ENCODE measurements at regions not wholly inside any gene's neighbourhood (a gene's known extent, or its start where the extent isn't known, plus 50 kb on each side); places are given as distances from the start of the nearest gene placed in this dataset.

GRCh38 chr18:45207328-45207727 is 407.9 kb upstream of the SLC14A2 start:
- ChIA-PET CTCF (interaction anchor here (1.3 kb wide), 1 partner anchor 529 kb away, joined by 4 read pairs; no protein-coding TSS in a partner anchor), POLR2A (no interaction called here)
- Mint-ChIP-seq H3K9me3 (ENCODE audit: insufficient read depth) (no peaks in the 10 kb centered on the region), H3K36me3 (ENCODE audit: low read depth) (no peaks in the 10 kb centered on the region), H3K27me3 (ENCODE audit: low read depth) (peaks cover 7% of the 10 kb centered on the region), H3K4me3 (no peak overlapping the region), H3K4me1 (ENCODE audit: low read depth) (no peaks in the 10 kb centered on the region), H3K27ac (no peak overlapping the region)
- no peak for DNase-seq
- no peak for ATAC-seq

DNA sequence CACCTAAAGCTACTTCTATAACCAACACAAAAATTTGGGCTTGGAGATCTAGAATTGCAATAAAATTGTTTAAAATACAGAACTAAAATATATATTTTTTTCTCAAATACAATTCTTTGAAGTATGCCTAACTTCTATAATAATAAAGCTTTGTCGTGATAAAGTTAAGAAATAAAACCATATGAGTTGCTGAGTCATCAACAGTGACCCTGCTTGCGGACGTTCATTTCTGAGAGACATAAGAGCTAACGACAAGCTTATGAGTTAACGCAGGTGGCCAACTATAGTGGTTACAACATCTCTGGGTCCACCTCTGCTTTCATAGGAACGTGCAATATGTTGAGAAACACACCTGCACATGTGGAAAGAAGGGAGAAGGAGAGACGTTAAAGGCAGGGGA is 407.1 kb upstream of the SLC14A2 start:
- Mint-ChIP-seq H3K9me3 (ENCODE audit: insufficient read depth) (no peaks in the 10 kb centered on the region), H3K36me3 (ENCODE audit: low read depth) (no peaks in the 10 kb centered on the region), H3K4me3 (no peak overlapping the region), H3K27ac (no peak overlapping the region), H3K4me1 (ENCODE audit: low read depth) (no peaks in the 10 kb centered on the region), H3K27me3 (ENCODE audit: low read depth) (peaks cover 7% of the 10 kb centered on the region)
- POLR2A ChIA-PET: no interaction called here
- ATAC-seq (no peak), DNase-seq (no peak)
- CTCF ChIA-PET: interaction anchor here (1.3 kb wide), 1 partner anchor 529 kb away, joined by 4 read pairs; no protein-coding TSS in a partner anchor

DNA sequence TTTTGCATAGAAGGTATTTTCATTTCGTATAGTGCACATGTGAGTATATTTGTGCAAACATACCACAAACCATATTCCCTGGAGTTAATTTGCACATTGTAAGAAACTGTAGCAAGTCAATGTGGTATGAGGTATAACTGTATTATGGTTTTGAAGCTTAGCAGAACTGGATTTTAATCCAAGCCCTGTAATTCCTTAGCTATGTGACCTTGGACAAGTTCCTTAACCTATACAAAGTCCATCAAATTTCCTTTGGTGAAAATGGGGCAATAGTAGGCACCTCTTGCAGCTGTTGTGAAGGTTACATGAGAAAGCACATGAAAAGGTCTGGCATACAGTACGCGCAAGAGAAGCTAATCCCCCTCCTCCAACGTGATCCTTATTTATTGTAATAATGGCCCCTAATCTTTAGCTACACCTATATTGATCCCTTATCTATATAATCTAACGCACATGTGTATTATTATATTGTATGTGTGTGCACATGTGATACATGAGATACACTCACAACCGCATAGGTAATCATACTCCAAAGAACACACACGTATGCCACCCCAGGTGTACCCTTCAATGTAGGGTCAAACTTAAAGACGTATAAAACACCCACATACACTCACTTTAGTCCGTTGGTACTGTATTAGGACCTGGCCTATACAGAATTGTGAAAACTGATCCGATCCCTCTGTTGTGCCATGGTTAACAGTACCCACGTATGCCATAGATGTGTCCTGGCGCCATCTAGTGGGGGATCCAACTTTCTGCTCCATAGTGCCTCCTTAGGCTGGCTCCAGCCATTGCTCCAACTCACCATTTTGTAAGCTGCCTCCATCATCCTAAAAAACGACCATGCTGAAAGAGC is 402.9 kb upstream of the SLC14A2 start:
- DNase-seq (peak; percentile 85), ATAC-seq (peak; percentile 98)
- H3K36me3 Mint-ChIP-seq (ENCODE audit: low read depth): no peaks in the 10 kb centered on the region
- no peaks in the 10 kb centered on the region for H3K4me1 Mint-ChIP-seq (ENCODE audit: low read depth)
- ChIA-PET CTCF (interaction anchor here (0.6 to 2.2 kb wide), 40 partner anchors 9 to 1642 kb away, joined by 3 to 10 read pairs (median 3); partner anchors contain the start of gene SETBP1), POLR2A (no interaction called here)
- H3K27me3 Mint-ChIP-seq (ENCODE audit: low read depth): peaks cover 11% of the 10 kb centered on the region
- H3K9me3 Mint-ChIP-seq (ENCODE audit: insufficient read depth): no peaks in the 10 kb centered on the region
- no peak overlapping the region for H3K4me3 Mint-ChIP-seq
- H3K27ac Mint-ChIP-seq: no peak overlapping the region

- ATAC-seq (no peak), DNase-seq (no peak)
- peaks cover 11% of the 10 kb centered on the region for H3K27me3 Mint-ChIP-seq (ENCODE audit: low read depth)
Measured at GRCh38 chr18:45213040-45213333, 402.3 kb upstream of the SLC14A2 start.

DNA sequence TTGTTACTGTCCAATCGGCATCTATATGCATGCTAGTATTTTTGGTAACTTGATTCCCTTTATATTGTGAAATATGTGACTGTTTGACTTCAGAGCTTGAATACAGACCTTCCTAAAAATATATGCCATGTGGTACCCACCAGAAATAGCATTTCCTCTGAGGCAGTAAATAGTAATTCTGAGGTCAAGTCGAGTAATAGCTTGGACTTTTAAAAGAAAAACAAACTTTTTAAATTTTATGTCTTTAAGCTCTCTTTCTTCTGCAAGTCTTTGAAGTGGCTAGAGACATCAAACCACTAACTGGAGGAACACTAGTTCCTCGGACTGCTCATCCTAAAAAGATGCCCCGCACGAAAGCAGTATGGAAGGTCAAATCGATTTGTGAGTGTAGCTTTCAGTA is 396.8 kb upstream of the SLC14A2 start:
- no peaks in the 10 kb centered on the region for H3K9me3 Mint-ChIP-seq (ENCODE audit: insufficient read depth)
- DNase-seq (no peak), ATAC-seq (no peak)
- POLR2A ChIA-PET: no interaction called here
- H3K4me1 Mint-ChIP-seq (ENCODE audit: low read depth): no peaks in the 10 kb centered on the region
- CTCF ChIA-PET: no interaction called here
- H3K27me3 Mint-ChIP-seq (ENCODE audit: low read depth): peaks cover 10% of the 10 kb centered on the region
- no peak overlapping the region for H3K4me3 Mint-ChIP-seq
- H3K27ac Mint-ChIP-seq: no peak overlapping the region
- no peaks in the 10 kb centered on the region for H3K36me3 Mint-ChIP-seq (ENCODE audit: low read depth)

More at GRCh38 chr18:45213040-45213333, 402.3 kb upstream of the SLC14A2 start:
- H3K9me3 Mint-ChIP-seq (ENCODE audit: insufficient read depth): no peaks in the 10 kb centered on the region
- no peaks in the 10 kb centered on the region for H3K36me3 Mint-ChIP-seq (ENCODE audit: low read depth)
- no peak overlapping the region for H3K27ac Mint-ChIP-seq
- H3K4me1 Mint-ChIP-seq (ENCODE audit: low read depth): no peaks in the 10 kb centered on the region
- no peak overlapping the region for H3K4me3 Mint-ChIP-seq
- ChIA-PET CTCF (interaction anchor here (0.6 to 2.2 kb wide), 39 partner anchors 9 to 1642 kb away, joined by 3 to 10 read pairs (median 3); partner anchors contain the start of gene SETBP1), POLR2A (no interaction called here)

DNA sequence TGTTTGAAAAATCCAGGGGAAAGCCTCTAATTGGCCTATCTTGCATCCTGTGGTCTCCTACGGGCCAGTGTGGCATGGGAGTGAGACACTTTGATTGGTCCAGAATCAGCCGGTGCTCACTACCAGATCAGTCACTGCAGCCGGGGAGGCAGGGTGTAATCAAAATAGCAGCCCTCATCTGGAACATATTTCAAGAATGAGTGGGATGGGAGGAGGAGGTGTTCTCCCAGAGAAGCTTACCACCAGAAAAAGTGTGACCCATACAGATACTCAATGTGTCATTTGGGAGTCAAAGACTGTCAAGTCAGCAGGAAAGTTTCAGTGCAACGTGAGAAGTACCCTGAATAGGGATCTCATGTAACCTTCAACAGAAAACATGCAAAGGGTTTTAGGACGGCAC is 393.9 kb upstream of the SLC14A2 start:
- ATAC-seq (no peak), DNase-seq (no peak)
- ChIA-PET CTCF (interaction anchor here (2.2 kb wide), 1 partner anchor 9 kb away, joined by 10 read pairs; no protein-coding TSS in a partner anchor), POLR2A (no interaction called here)
- H3K27me3 Mint-ChIP-seq (ENCODE audit: low read depth): peaks cover 7% of the 10 kb centered on the region
- H3K4me3 Mint-ChIP-seq: no peak overlapping the region
- no peaks in the 10 kb centered on the region for H3K36me3 Mint-ChIP-seq (ENCODE audit: low read depth)
- H3K9me3 Mint-ChIP-seq (ENCODE audit: insufficient read depth): no peaks in the 10 kb centered on the region
- no peaks in the 10 kb centered on the region for H3K4me1 Mint-ChIP-seq (ENCODE audit: low read depth)
- no peak overlapping the region for H3K27ac Mint-ChIP-seq

GRCh38 chr18:45222180-45222579 is 393.1 kb upstream of the SLC14A2 start:
- DNase-seq (no peak), ATAC-seq (no peak)
- H3K4me3 Mint-ChIP-seq: no peak overlapping the region
- H3K27me3 Mint-ChIP-seq (ENCODE audit: low read depth): peaks cover 7% of the 10 kb centered on the region
- POLR2A ChIA-PET: no interaction called here
- no peaks in the 10 kb centered on the region for H3K9me3 Mint-ChIP-seq (ENCODE audit: insufficient read depth)
- CTCF ChIA-PET: interaction anchor here (2.2 kb wide), 1 partner anchor 10 kb away, joined by 10 read pairs; no protein-coding TSS in a partner anchor
- no peak overlapping the region for H3K27ac Mint-ChIP-seq
- no peaks in the 10 kb centered on the region for H3K4me1 Mint-ChIP-seq (ENCODE audit: low read depth)
- H3K36me3 Mint-ChIP-seq (ENCODE audit: low read depth): no peaks in the 10 kb centered on the region

DNA sequence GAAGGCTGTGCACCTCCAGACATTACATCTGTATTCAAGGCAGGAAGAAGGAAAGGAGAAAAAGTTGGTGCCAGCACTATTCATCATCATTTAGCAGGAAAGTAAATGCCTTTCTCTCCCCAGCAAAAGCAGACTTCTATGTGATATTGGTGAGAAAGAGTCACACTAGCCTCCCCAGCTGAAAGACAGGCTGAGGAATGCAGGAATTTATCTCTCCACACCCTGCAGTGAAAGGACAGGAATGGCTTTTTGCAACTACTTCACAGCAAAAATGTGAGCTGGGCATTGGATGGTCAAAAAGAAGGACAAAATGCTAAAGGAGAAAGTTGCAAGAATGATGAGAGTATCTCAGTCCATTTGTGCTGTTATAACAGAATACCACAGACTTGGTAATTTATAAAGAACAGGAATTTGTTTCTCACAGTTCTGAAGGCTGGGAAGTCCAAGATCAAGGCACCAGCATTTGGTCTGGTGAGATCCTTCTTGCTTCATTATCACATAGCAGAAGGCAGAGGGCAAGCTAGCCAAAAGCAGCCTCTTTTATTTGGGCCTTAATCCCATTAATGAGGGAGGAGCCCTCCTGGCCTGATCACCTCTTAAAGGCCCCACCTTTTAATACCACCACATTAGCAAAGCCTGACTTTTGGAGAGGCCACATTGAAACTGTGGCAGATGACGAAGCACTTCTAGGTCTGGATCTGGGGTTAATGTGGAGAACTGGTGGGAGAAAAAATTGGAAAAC is 388.1 kb upstream of the SLC14A2 start:
- DNase-seq (no peak), ATAC-seq (no peak)
- Mint-ChIP-seq H3K36me3 (ENCODE audit: low read depth) (no peaks in the 10 kb centered on the region), H3K4me1 (ENCODE audit: low read depth) (no peaks in the 10 kb centered on the region), H3K27me3 (ENCODE audit: low read depth) (peaks cover 3% of the 10 kb centered on the region), H3K4me3 (no peak overlapping the region), H3K9me3 (ENCODE audit: insufficient read depth) (no peaks in the 10 kb centered on the region), H3K27ac (no peak overlapping the region)
- ChIA-PET POLR2A (no interaction called here), CTCF (interaction anchor here (1.5 kb wide), 1 partner anchor 15 kb away, joined by 4 read pairs; no protein-coding TSS in a partner anchor)

DNA sequence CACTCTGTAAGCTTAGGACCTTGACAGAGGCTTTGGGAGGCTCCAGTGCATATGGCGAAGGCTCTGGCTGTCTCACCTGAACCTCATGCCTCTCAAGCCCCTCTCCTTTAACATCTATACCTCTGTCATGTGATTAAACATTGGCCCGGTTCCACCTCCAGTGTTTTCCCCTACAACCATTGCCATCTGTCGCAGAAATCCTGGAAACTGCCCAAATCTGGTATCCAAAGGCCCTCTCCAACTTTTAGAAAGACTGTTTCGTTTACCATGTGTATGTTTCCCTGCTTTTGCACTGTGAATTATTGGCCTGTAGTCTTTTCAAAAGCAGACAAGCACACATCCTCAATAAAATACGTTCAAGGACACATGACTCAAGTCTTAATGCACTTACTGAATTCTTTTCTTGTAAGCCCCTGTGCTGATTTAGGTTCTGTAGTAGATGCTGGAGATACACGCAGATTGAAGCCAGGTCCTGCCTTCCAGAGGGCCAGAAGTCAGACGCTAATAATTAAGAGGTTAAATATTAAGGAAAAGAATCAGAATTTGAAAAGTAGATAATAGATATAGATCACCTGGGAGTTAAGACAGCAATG is 386.4 kb upstream of the SLC14A2 start:
- POLR2A ChIA-PET: no interaction called here
- Mint-ChIP-seq H3K9me3 (ENCODE audit: insufficient read depth) (no peaks in the 10 kb centered on the region), H3K27ac (no peak overlapping the region), H3K4me3 (no peak overlapping the region), H3K36me3 (ENCODE audit: low read depth) (no peaks in the 10 kb centered on the region), H3K4me1 (ENCODE audit: low read depth) (no peaks in the 10 kb centered on the region), H3K27me3 (ENCODE audit: low read depth) (no peaks in the 10 kb centered on the region)
- CTCF ChIA-PET: interaction anchor here (1.5 kb wide), 1 partner anchor 16 kb away, joined by 4 read pairs; no protein-coding TSS in a partner anchor
- DNase-seq (no peak), ATAC-seq (no peak)

- CTCF ChIA-PET: no interaction called here
- Mint-ChIP-seq H3K4me1 (ENCODE audit: low read depth) (no peaks in the 10 kb centered on the region), H3K27me3 (ENCODE audit: low read depth) (no peaks in the 10 kb centered on the region), H3K4me3 (no peak overlapping the region), H3K27ac (no peak overlapping the region), H3K9me3 (ENCODE audit: insufficient read depth) (no peaks in the 10 kb centered on the region), H3K36me3 (ENCODE audit: low read depth) (no peaks in the 10 kb centered on the region)
- DNase-seq: no peak
- no peak for ATAC-seq
- POLR2A ChIA-PET: no interaction called here
Measured at GRCh38 chr18:45231617-45232016, 383.7 kb upstream of the SLC14A2 start.

DNA sequence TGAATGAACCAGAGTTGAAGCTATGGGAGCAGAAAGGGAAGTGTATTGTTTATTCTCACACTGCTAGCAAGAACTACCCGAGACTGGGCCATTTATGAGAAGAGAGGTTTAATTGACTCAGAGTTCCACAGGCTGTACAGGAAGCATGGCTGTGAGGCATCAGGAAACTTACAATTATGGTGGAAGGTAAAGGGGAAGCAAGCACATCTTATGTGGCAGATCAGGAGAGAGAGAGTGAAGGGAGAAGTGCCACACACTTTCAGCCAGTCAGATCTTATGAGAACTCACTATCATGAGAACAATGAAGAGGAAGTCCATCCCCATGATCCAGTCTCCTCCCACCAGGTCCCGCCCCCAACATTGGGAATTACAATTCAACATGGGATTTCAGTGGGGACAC is 383.2 kb upstream of the SLC14A2 start:
- Mint-ChIP-seq H3K4me3 (no peak overlapping the region), H3K9me3 (ENCODE audit: insufficient read depth) (no peaks in the 10 kb centered on the region), H3K4me1 (ENCODE audit: low read depth) (no peaks in the 10 kb centered on the region), H3K36me3 (ENCODE audit: low read depth) (no peaks in the 10 kb centered on the region), H3K27ac (no peak overlapping the region), H3K27me3 (ENCODE audit: low read depth) (no peaks in the 10 kb centered on the region)
- CTCF ChIA-PET: interaction anchor here (0.5 to 0.6 kb wide), 2 partner anchors 18 to 1407 kb away, joined by 3 read pairs; no protein-coding TSS in a partner anchor
- DNase-seq (no peak), ATAC-seq (no peak)
- POLR2A ChIA-PET: no interaction called here

DNA sequence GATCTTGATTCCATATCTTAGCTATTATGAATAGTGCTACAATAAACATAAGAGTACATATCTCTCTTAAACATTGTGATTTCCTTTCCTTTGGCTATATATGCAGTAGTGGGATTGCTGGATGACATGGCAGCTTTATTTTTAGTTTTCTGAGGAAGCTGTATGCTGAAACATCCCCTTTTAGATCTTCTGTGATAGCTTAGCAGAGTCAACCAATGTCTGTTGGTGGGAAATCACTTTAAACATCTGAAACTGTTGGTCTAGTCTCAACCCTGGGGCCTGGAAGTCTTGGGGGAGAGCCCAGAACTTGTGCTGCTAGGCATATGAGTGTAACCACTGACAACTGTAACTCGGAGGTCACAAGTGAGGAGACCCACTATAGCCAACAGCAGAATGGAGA is 378.6 kb upstream of the SLC14A2 start:
- DNase-seq (no peak), ATAC-seq (no peak)
- H3K9me3 Mint-ChIP-seq (ENCODE audit: insufficient read depth): no peaks in the 10 kb centered on the region
- CTCF ChIA-PET: no interaction called here
- no peaks in the 10 kb centered on the region for H3K27me3 Mint-ChIP-seq (ENCODE audit: low read depth)
- H3K4me3 Mint-ChIP-seq: no peak overlapping the region
- POLR2A ChIA-PET: no interaction called here
- H3K4me1 Mint-ChIP-seq (ENCODE audit: low read depth): no peaks in the 10 kb centered on the region
- no peaks in the 10 kb centered on the region for H3K36me3 Mint-ChIP-seq (ENCODE audit: low read depth)
- H3K27ac Mint-ChIP-seq: no peak overlapping the region

All from activated CD8-positive, alpha-beta T cell treated with anti-CD3 and anti-CD28 coated beads, Interleukin-2, amount 10 ng/mL, durations not matched to agents 7 days and 5 days (primary cell).